NCI-H1436 (cell line): ENCODE measurements at regions not wholly inside any gene's neighbourhood (a gene's known extent, or its start where the extent isn't known, plus 50 kb on each side); places are given as distances from the start of the nearest gene placed in this dataset.

ENCODE experiments used
- DNase-seq: peaks from one replicate; lab custom pipeline; 2025; lab: John Stamatoyannopoulos, UW

DNA sequence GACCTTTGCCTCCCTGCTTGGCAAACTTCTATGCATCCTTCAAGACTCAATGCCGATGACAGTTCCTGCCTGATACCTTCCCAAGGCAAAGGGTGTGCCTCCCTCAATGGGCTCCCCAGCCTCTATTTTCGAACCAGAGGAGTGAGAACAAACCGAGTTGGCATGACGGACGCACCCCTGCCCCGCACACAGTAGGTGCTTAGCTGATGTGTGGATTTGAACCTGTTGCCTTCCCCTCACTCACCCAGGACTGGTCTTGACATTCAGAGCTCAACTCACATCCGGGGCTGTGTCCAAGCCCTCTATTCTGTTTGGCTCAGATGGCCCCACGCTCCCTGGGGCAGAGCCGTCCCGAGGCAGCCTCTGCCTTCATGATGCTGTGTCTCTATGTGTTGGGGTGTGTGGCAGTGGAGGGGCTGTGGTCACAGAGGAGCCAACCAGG is 52.2 kb upstream of the SLC6A11 start:
- no peak for DNase-seq

DNA sequence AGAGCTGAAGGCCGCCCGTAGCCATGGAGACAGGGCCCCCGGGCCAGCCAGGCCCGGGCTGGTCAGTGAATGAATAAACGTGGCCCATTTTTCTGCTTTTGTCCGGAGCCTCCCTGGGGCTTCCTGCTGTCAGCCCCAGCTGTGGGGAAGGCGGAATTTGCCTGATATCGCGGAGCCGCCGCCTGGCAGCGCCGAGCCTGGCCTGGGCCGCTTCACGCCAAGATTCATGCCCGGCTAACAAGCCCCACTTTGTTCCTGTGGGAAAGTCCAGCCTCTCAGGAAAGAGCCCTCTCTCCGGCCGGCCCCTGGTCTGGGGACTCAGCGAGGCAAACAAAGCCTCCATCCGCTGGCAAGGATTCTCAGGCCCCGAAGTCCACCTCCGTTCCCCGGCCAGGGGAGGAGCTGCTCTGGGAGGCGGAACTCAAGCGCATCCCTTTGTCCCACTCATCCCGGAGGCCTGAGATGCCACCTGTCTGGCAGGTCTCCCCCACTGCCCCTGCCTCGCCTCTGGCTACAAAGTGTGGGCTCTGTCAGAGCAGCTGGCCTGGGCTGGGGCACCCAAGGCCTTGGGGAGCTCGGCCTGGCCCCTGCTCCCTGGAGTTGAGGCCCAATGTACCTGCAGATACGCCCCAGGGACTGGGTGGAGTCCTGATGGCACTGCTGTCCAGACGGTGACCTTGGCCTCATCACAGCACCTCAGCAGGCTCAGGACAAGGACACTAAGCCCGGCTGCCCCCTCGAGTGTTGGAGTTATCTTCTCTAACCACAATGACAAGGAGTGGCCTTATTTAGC is 51.6 kb upstream of the SLC6A11 start:
- no peak for DNase-seq

DNA sequence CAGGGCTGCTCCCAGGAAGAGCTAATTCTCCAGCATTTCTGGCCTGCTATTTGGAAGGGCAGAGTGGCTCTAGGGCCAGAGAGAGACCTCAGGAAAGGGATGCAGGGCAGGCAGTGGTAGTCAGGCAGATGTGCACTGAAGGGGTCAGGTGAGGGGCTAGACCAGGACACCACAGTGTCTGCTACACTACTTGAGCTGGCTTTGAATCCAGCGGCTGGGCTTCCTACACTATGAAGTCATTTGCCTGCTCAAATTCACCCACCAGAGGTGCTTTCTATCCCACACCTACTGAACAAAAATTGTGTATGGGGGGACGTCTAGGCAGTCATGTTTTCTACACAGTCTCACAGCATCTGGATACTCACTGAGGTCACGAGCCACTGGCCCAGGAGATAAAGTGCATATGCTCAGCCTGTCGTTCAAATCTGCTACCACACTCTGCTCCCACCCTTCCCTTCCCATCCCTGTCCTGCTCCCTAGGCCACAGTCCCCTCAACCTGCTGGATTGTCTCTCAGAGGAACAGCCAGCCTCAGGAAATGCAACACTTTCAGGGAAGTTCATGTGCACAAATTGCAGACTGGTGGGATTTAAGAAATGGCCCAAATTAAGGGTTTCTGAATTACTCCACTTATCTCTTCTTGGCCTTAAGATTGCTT is 49.9 kb upstream of the SLC6A11 start:
- DNase-seq = no peak
